Fibroblast of skin of left biceps (primary cell): ENCODE measurements at regions not wholly inside any gene's neighbourhood (a gene's known extent, or its start where the extent isn't known, plus 50 kb on each side); places are given as distances from the start of the nearest gene placed in this dataset.
"Not testable (repeated sequence)": the region's sequence is repeated elsewhere in the genome, so short reads cannot be mapped to it uniquely, and the experiment has no call there.

Source experiments
- DNase-seq, 2 experiments: peaks; one replicate each; pipeline ENCODE4 v3.0.0-alpha.2; 2013; ENCODE audit warnings: low read depth in 2 of 2

GRCh38 chr2:179331061-179331460 lies 66.4 kb upstream of the SESTD1 start:
- no peak for DNase-seq

GRCh38 chr2:179322289-179322688 lies 57.7 kb upstream of the SESTD1 start:
- DNase-seq: no peak

GRCh38 chr2:179321034-179321433 lies 56.4 kb upstream of the SESTD1 start:
- not testable (repeated sequence) for DNase-seq

- DNase-seq: not testable (repeated sequence)
Measured at GRCh38 chr2:179314729-179315128, 50.1 kb upstream of the SESTD1 start.
